Stimulated activated CD4-positive, alpha-beta T cell treated with anti-CD3 and anti-CD28 coated beads, Interleukin-2, amount 100 ng/mL, for 4 hours (primary cell): ENCODE measurements at regions not wholly inside any gene's neighbourhood (a gene's known extent, or its start where the extent isn't known, plus 50 kb on each side); places are given as distances from the start of the nearest gene placed in this dataset.

ENCODE experiments used
- DNase-seq: peaks from one replicate; pipeline ENCODE4 v3.0.0-alpha.2; 2020; ENCODE audit warnings: low read depth

DNA sequence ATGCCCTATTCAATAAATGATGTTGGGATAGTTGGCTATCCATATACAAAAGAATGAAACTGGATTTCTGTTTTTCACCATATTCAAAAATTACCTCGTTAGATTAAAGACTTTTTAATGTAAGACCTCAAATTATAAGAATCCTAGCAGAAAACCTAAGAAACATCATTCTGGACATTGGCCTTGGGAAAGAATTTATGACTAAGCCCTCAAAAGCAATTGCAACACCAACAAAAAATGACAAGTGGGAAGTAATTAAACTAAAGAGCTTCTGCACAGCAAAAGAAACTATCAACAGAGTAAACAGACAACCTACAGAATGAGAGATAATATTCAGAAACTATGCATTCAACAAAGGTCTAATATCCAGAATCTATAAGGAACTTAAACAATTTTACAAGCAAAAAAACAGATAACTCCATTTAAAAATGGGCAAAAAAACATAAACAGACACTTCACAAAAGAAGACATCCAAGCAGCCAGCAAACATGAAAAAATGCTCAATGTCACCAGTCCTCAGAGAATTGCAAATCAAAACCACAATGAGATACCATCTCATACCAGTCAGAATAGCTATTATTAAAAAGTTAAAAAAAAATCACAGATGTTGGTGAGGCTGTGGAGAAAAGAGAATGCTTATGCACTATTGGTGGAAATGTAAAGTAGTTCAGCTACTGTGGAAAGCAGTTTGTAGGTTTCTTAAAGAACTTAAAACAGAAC lies 309.8 kb downstream of the AHR start:
- no peak for DNase-seq

DNA sequence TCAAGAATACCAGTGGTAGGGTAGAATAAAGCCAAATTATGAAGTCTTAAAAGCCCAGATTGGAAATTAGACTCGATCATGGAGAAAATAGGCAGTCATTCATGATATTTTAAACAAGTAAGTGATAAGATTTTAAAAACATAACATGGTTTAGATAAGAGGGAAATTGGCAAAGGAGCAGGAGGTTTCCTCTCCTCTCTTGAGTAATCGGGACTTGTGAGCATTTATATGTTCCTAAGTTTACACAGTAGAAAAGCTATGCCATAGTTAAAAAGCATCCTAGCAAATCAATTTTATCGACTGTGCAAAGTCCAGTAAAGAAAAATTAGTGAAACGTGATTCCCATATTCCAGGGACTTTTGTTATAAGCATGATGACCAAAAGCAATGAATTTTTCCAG lies 313.2 kb downstream of the AHR start:
- DNase-seq = no peak

DNA sequence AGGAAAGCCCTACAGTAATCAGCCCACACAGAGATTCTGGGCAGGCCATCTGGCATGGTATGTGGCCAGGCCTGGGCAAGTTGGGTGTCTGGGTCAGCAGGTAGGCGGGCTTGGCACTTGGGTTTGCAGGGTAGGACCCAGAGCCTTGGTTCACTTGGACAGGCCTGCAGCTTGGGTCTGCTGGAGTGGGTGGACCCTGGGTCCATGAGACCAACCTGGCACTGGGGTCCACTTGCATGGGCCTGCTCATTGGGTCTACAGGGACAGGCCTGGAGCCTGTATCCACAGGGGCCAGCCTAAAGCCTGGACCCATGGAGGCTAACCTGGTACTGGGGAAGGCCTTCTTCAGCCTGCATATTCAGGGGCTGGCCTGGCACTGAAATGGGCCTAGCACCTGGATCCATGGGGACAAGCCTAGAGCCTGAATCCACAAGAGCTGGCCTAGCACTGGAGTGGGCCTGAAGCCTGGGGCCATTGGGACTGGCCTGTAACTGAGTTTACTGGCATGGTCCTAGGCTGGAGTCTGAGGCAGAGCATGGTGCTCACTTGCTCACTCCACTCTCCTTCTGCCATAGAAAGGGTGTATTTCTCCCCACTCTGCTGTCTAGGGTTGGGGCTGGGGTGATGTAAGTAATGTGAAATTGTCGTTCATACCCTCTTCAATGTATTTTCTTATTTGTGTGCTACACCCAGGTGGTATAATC lies 315.0 kb downstream of the AHR start:
- no peak for DNase-seq

GRCh38 chr7:17617380-17617779 lies 318.9 kb downstream of the AHR start:
- DNase-seq = no peak

DNA sequence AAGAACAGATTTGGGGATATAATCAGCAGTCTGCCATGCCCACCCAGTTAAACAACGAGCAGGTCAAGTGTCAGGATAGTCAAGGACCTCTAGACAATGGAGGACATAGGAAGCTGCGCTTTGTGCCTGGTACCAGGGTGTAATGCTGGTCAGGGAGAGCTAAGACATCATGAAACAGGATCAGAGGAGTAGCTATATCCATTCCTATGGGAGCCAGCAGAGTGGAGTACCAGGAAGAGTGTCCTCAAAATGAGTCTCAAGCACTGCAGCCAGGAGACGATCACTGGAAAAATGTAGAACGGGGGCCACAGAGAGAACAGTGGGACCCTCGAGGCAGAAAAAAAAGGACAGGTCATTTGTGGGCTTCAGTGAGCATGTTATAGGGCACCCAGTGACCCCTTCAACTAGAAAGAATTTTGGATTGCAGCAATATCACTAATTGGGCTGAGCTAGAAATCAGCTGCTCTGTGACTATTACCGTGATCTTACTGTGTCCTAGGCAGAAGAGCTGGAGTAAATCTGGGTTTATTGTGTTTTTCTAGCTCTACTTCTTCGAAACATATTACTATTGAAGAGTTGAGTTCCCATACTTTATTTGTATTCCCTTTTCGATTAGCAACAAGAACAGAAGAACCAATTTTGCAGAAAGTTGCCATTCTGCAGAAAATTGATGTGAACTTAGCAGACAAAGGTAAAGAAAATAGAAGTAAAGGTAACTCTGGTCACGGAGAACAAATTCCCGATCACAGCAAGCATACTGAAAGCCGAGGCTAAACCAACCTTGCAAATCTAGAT lies 319.6 kb downstream of the AHR start:
- DNase-seq = no peak

- DNase-seq = no peak
Measured at GRCh38 chr7:17618652-17618974, 320.2 kb downstream of the AHR start.

DNA sequence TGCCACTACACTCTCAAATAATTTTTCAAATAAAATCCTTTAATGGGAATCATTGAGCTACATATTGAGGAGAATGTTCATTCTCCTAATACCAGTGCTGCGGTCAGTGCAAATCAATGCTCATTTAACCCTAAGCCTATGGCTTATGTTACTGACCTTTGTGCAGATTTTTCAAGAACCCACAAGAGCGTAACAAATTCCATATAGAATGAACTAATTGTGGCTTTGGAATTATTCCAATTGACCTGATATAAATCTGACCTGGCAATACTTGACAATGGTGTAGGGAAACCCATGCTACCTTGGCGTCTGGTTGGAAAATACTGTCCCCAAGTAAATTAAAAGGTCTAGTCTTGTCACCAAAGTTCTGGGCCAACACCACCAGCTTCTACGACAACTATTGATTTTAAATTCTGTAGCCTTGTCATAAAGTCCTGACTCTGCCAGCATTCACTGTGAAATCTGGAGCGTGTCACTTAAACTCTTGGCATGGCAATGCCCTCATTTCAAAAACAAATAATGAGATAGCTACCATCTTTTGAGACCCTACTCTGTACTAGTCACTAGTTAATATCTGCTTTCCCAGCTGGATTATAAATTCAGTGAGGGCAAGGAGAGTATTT lies 320.9 kb downstream of the AHR start:
- DNase-seq = no peak

- no peak for DNase-seq
Measured at GRCh38 chr7:17620566-17620965, 319.7 kb downstream of the SNX13 start.

- DNase-seq = no peak
Measured at GRCh38 chr7:17622451-17622850, 317.8 kb downstream of the SNX13 start.

- no peak for DNase-seq
Measured at GRCh38 chr7:17623546-17624185, 316.6 kb downstream of the SNX13 start.

DNA sequence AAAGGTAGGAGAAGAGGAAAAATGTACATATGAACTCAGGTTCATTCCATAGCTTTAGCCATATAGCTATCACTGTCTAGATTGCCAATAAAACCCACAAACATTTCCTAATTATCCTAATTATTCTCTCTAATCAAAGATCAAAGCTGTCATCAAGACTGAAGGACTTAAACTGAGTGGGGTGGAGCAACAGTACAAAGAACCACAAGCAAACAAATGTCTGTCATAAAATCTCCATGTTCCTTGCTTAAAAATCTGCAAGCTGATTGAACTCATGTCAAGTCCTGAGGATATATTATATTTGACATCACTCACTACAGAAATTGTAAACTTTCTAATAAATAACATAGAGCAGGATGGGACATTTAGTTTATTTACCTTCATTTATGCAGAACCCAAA lies 315.9 kb downstream of the SNX13 start:
- DNase-seq = no peak

GRCh38 chr7:17625043-17625442 lies 315.3 kb downstream of the SNX13 start:
- DNase-seq = no peak

DNA sequence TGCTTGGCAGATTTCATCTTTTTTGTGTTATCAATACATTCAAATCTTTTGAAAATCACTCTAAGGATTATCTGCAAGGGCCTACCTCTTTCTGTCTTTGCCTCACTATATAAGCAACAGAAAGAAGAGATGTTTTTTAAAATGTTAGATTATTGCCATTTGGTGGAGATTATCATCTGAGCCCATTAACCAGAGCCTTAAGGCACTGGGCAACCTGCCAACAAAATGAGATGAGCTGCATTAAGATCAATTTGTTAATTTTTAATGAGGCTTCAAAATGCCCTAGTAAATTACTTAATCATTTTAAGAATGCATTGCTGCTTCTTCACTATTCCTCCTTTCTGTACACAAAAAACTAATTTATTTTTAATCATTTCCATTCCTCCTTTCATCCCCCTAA lies 314.1 kb downstream of the SNX13 start:
- no peak for DNase-seq

GRCh38 chr7:17631061-17631460 lies 309.2 kb downstream of the SNX13 start:
- DNase-seq = no peak

- DNase-seq = no peak
Measured at GRCh38 chr7:17632384-17632783, 307.9 kb downstream of the SNX13 start.

DNA sequence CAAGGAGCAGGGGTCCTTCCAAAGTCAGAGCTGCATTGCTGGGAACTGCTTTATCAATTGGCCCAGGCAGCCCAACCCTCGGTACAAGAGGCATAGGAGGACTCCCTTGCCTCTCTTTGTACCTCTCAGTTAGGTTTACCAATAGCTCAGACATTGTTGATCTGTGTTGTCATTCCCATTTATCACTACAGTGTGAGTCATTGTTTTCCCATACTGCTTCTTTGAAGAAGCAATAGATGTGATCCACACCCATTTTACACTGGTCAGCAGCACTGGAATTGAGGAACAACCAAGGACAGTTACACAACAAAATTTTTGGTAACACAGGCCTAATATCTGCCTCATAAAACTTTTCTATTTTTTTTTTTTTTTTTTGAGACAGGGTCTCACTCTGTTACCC lies 307.2 kb downstream of the SNX13 start:
- DNase-seq = no peak

DNA sequence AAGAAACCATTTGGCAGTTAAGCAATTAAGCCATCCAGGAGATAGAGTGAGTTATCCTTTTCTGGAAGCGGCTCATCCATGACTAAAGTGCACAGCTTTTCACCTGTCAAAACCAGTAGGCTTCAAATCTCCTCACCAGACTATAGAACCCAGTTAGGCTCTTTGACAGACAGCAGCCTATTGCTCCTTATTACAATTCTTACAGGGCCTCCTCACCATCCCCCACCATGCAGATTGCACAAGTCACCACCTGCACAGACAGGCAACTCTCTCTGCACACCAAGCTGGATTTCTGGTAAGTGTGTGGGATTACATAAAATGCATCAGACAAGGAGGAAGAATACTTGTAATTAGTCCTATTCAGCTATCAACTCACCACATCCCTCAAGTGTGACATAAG lies 301.6 kb downstream of the SNX13 start:
- no peak for DNase-seq

DNA sequence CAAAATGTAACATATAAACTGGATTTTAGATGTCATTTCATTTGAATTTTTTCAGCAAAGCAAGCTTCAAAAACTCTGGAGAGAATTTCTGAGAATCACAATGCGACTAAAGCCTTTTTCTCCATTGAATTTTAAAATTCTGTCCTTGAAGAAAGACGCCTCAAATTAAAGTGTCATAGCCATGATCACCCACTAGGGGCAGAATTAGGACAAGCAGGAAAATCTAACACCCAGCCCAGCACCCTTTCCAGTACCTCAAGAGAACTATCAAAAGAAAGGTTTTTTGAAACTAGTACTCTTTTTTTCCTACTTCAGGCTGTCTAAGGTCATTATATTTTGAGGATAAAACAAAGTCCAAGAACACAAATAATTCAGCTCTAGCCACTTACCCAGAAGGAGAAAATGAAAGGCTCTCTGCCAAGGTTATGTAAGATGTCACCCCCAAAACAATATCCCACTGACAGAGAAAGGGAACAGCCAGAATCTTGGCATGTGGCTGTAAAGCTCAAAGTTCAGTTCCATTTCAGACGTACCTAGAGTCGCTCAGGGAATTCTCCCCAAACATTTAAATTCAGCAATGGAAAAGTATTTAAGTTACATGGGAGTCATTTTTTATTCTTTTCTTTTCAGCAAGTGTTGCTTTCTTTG lies 299.4 kb downstream of the SNX13 start:
- DNase-seq = peak; percentile 8

DNA sequence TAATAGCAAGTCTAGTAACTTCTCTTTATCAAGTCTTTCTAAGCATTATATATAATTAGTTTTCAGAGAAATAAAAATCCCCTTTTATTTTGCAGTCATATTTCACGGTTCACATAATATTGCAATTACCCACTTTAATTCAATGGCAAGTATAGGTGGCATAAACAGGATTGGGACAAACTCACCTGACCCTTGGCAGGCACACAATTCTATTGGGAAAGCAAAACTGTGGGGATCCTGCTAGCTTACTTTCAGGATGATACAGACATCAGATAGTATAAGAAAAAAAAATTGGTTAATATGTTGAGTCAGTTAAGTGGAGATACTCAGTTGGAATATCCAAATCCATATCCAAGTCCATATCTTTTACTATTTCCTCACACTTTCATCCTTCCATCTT lies 294.8 kb downstream of the SNX13 start:
- no peak for DNase-seq

- DNase-seq = no peak
Measured at GRCh38 chr7:17646253-17646956, 293.9 kb downstream of the SNX13 start.

DNA sequence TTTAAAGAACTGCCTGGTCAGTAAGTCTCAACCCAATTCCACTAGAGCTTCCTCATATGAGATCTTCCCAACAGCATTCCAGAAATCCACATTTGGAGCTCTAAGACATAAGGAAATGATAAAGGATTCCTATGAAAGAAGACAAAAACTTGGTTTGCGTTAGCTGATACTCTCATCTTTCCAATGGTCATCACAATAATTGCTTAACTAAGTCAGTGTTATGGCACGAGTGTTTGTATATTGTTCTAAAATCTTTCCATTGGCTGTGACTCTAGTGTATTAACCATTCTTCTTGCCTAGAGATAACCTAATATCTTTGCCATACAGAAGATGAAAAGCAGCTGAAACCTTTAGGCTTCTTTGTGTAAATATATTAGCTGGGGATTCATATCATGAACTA lies 289.0 kb downstream of the SNX13 start:
- no peak for DNase-seq
